Muscle layer of colon (tissue), 2 donors: ENCODE measurements at regions not wholly inside any gene's neighbourhood (a gene's known extent, or its start where the extent isn't known, plus 50 kb on each side); places are given as distances from the start of the nearest gene placed in this dataset.

ENCODE experiments used
- H3K27ac ChIP-seq: one replicate; pipeline ENCODE4 v1.7.0; 2013; ENCODE audit warnings: low read depth, mild to moderate bottlenecking, low read length, moderate library complexity
- H3K27me3 ChIP-seq, 2 donors: one replicate each; pipeline ENCODE4 v1.7.0; 2013; ENCODE audit warnings: low read length in 2 of 2, mild to moderate bottlenecking in 2 of 2; ENCODE audit not compliant: insufficient read depth in 2 of 2, control insufficient read depth in 1 of 2
- H3K36me3 ChIP-seq: one replicate; pipeline ENCODE4 v1.7.0; 2013; ENCODE audit warnings: mild to moderate bottlenecking, low read length; ENCODE audit not compliant: insufficient read depth
- H3K4me1 ChIP-seq: one replicate; pipeline ENCODE4 v1.7.0; 2013; ENCODE audit warnings: mild to moderate bottlenecking, low read length; ENCODE audit not compliant: insufficient read depth
- H3K4me3 ChIP-seq, 2 donors: one replicate each; pipeline ENCODE4 v1.7.0; 2013; ENCODE audit warnings: low read length in 2 of 2, low read depth in 1 of 2, mild to moderate bottlenecking in 1 of 2, moderate library complexity in 1 of 2
- H3K9ac ChIP-seq: one replicate; pipeline ENCODE4 v1.7.0; 2013; ENCODE audit warnings: low read length
- H3K9me3 ChIP-seq: one replicate; pipeline ENCODE4 v1.7.0; 2013; ENCODE audit warnings: mild to moderate bottlenecking, low read length
- donor health status: abdominal sarcoma.
- donor health status: Adenocarcinoma of cecum.

DNA sequence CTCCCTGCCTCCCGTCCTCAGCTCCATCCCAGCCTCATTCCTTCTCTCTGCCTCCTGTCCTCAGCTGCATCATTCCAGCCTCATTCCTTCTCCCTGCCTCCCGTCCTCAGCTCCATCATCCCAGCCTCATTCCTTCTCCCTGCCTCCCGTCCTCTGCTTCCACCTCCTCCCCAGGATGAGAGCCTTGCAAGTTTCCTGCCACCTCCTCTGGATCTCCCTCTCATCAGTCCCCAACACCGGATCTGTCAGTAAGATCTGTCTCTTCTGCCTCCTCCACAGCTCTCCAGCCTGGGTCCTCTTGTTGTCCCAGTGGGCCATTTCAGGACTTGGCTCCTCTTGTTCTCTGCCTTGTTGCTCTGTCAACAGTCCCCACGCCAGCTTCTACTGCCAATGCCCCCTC is 130.9 kb downstream of the NDUFA10 start:
- Histone ChIP-seq H3K27ac (no peak overlapping the region), H3K27me3 (no peaks in the 10 kb centered on the region), H3K36me3 (no peaks in the 10 kb centered on the region), H3K4me3 (no peak overlapping the region), H3K9me3 (no peaks in the 10 kb centered on the region), H3K9ac (no peak overlapping the region), H3K4me1 (no peaks in the 10 kb centered on the region)

GRCh38 chr2:239893236-239893515 is 132.0 kb downstream of the NDUFA10 start:
- Histone ChIP-seq H3K4me3 (no peak overlapping the region), H3K27ac (no peak overlapping the region), H3K36me3 (no peaks in the 10 kb centered on the region)

DNA sequence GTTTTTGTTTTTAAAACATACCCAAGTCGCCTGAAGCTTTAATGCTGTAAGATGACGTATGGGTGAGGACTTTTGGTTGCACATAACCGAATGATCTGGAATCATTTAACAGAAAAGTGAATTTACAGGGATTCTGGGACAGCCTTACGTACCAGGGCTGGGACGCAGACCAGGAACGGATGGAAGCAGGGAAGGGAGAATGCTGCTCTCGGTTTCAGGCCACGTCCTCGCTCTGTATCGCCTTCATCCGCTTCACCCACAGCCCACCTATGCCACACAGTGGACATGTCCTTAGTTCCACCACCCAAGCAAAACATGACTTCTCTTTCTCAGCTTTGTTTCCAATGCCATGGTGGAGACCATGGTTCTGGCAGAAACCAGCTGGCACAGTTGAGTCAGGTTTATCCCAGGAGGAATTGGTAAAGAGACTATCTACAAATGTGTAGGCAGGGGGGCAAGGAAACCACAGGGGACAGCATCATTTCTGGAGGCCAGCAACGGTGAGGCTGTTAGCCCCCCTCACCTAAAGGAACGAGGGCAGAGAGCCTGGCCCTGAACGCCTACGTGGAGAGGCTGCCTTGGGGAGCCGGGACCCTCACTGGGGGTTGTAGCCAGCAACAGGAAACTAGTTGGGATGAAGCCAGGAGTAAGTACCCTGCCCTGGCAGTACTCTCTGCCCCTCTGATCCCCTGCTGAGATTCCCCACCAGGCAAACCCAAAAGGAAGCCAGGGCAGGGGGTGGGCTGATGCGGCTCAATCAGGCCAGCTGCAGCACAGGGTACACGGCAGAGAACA is 132.5 kb downstream of the NDUFA10 start:
- Histone ChIP-seq H3K27ac (no peak overlapping the region), H3K27me3 (no peaks in the 10 kb centered on the region), H3K36me3 (no peaks in the 10 kb centered on the region), H3K4me1 (no peaks in the 10 kb centered on the region), H3K9me3 (no peaks in the 10 kb centered on the region), H3K4me3 (no peak overlapping the region), H3K9ac (no peak overlapping the region)

More at GRCh38 chr2:239893236-239893515, 132.0 kb downstream of the NDUFA10 start:
- H3K9me3 ChIP-seq: no peaks in the 10 kb centered on the region
- H3K4me1 ChIP-seq: no peaks in the 10 kb centered on the region
- no peak overlapping the region for H3K9ac ChIP-seq
- H3K27me3 ChIP-seq: no peaks in the 10 kb centered on the region

DNA sequence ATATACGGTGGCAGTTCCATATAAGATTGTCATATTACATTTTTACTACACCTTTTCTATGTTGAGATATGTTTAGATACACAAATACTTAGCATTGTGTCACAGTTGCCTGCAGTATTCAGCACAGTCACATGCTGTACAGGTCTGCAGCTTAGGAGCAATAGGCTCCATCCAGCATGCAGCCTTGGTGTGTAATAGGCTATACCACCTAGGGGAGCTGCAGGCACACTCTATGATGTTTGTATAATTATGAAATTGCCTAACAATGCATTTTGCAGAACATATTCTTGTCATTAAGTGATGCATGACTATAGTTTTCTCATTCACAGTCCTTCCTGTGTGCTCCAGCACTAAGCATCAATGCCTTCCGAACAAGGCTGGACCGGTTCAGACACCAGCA is 133.4 kb downstream of the NDUFA10 start:
- H3K27me3 ChIP-seq: no peaks in the 10 kb centered on the region
- no peaks in the 10 kb centered on the region for H3K36me3 ChIP-seq
- H3K4me3 ChIP-seq: no peak overlapping the region
- no peaks in the 10 kb centered on the region for H3K9me3 ChIP-seq
- H3K27ac ChIP-seq: no peak overlapping the region
- no peaks in the 10 kb centered on the region for H3K4me1 ChIP-seq
- H3K9ac ChIP-seq: no peak overlapping the region

GRCh38 chr2:239890206-239890746 is 134.9 kb downstream of the NDUFA10 start:
- Histone ChIP-seq H3K27ac (no peak overlapping the region), H3K9me3 (peaks cover 1% of the 10 kb centered on the region), H3K4me3 (no peak overlapping the region), H3K27me3 (no peaks in the 10 kb centered on the region), H3K36me3 (no peaks in the 10 kb centered on the region), H3K4me1 (no peaks in the 10 kb centered on the region), H3K9ac (no peak overlapping the region)

DNA sequence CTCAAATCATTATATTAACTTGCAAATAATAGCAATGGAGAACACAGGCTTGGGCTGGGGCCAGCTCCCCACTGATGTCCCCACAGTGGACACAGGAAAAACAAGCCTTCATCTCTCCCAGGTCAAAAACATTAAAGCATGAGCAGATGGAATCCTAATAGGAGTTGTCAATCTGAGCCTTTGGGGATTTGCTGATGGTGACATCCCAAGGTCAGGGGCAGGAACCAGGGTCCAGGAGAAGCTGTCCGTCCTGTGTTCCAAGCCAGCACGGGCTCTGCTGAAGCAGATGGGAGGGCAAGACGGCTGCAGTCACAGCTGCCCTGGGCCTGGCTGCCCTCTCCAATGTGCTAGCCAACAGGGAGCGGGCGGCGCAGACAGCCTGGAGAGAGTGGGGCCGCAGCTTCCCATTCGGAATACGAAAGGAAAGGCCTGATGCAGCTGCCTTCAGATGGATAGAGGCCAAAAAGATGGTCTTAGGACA is 135.5 kb downstream of the NDUFA10 start:
- Histone ChIP-seq H3K4me3 (no peak overlapping the region), H3K4me1 (no peaks in the 10 kb centered on the region), H3K9ac (no peak overlapping the region), H3K36me3 (no peaks in the 10 kb centered on the region), H3K27me3 (no peaks in the 10 kb centered on the region), H3K9me3 (peaks cover 3% of the 10 kb centered on the region), H3K27ac (no peak overlapping the region)

DNA sequence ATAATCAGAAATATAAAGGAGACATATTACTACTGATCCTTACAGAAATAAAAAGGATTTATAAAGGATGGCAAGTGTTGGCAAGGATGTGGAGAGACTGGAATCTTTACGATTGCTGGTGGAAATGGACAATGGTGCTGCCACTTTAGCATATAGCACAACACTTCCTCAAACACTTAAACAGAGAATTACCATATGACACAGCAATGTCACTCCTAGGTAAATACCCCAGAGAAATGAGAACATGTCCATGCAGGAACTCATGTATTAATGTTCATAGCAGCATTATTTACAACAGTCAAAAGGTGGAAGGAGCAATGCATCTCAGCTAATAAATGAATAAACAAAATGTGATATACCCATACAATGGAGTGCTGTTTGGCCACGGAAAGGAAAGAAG is 137.5 kb downstream of the NDUFA10 start:
- Histone ChIP-seq H3K9me3 (peaks cover 3% of the 10 kb centered on the region), H3K9ac (no peak overlapping the region), H3K27ac (no peak overlapping the region), H3K4me1 (no peaks in the 10 kb centered on the region), H3K4me3 (no peak overlapping the region), H3K27me3 (no peaks in the 10 kb centered on the region), H3K36me3 (no peaks in the 10 kb centered on the region)

GRCh38 chr2:239886781-239887180 is 138.4 kb downstream of the NDUFA10 start:
- H3K27ac ChIP-seq: no peak overlapping the region
- H3K9ac ChIP-seq: no peak overlapping the region
- H3K4me3 ChIP-seq: no peak overlapping the region
- peaks cover 3% of the 10 kb centered on the region for H3K9me3 ChIP-seq
- no peaks in the 10 kb centered on the region for H3K36me3 ChIP-seq
- no peaks in the 10 kb centered on the region for H3K27me3 ChIP-seq
- peaks cover 7% of the 10 kb centered on the region for H3K4me1 ChIP-seq

DNA sequence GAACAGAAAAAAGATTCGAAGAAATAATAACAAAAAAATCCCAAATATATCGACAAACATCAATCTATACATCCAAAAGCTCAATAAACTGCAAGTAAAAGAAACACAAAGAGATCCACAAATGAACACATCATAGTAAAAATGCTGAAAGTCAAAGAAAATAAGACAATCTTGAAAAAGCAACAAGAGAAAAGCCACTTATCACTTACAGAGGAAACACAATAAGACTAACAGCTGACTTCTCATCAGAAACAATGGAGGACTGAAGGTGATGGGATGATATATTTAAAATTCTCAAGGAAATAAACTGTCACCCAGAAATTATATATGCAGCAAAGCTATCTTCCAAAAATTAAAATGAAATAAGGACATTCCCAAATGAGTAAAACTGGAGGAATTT is 140.3 kb downstream of the NDUFA10 start:
- Histone ChIP-seq H3K4me1 (peaks cover 11% of the 10 kb centered on the region), H3K9ac (no peak overlapping the region), H3K36me3 (no peaks in the 10 kb centered on the region), H3K27ac (no peak overlapping the region), H3K9me3 (peaks cover 3% of the 10 kb centered on the region), H3K27me3 (no peaks in the 10 kb centered on the region), H3K4me3 (no peak overlapping the region)

- no peak overlapping the region for H3K9ac ChIP-seq
- no peaks in the 10 kb centered on the region for H3K36me3 ChIP-seq
- no peaks in the 10 kb centered on the region for H3K27me3 ChIP-seq
- H3K9me3 ChIP-seq: peaks cover 3% of the 10 kb centered on the region
- no peak overlapping the region for H3K4me3 ChIP-seq
- H3K27ac ChIP-seq: no peak overlapping the region
- H3K4me1 ChIP-seq: peaks cover 11% of the 10 kb centered on the region
Observed at GRCh38 chr2:239884051-239884405, 141.1 kb downstream of the NDUFA10 start.

GRCh38 chr2:239883326-239884050 is 141.7 kb downstream of the NDUFA10 start:
- Histone ChIP-seq H3K9me3 (peaks cover 3% of the 10 kb centered on the region), H3K27ac (no peak overlapping the region), H3K4me1 (peaks cover 11% of the 10 kb centered on the region), H3K9ac (no peak overlapping the region), H3K4me3 (no peak overlapping the region), H3K36me3 (no peaks in the 10 kb centered on the region), H3K27me3 (no peaks in the 10 kb centered on the region)
